Type B pancreatic cell (in vitro differentiated cells): ENCODE measurements at regions not wholly inside any gene's neighbourhood (a gene's known extent, or its start where the extent isn't known, plus 50 kb on each side); places are given as distances from the start of the nearest gene placed in this dataset.
A peak's percentile ranks its signal among the peaks of the same experiment; 100 is the strongest.

Experiments
- DNase-seq: peaks from one replicate; pipeline ENCODE4 v3.0.0; 2021; ENCODE audit warnings: mixed read lengths; ENCODE audit not compliant: unreplicated experiment; ENCODE audit errors: extremely low spot score
- H3K27ac Mint-ChIP-seq: 2 replicates; pipeline ENCODE4 v1.8.0; 2021; ENCODE audit warnings: mild to moderate bottlenecking, mixed read lengths
- H3K27me3 Mint-ChIP-seq: 2 replicates; pipeline ENCODE4 v1.8.0; 2021; ENCODE audit warnings: mixed read lengths
- H3K36me3 Mint-ChIP-seq: 2 replicates; pipeline ENCODE4 v1.8.0; 2021; ENCODE audit warnings: mixed read lengths
- H3K4me1 Mint-ChIP-seq: one replicate; pipeline ENCODE4 v1.8.0; 2021; ENCODE audit warnings: mixed read lengths; ENCODE audit not compliant: unreplicated experiment
- H3K4me3 Mint-ChIP-seq: 2 replicates; pipeline ENCODE4 v1.8.0; 2021; ENCODE audit warnings: mild to moderate bottlenecking, mixed read lengths
- H3K9me3 Mint-ChIP-seq: 2 replicates; pipeline ENCODE4 v1.8.0; 2021; ENCODE audit warnings: mixed read lengths
- CTCF ChIP-seq: fragments of 200-600 bp; sonication (generic); conservative IDR thresholded peaks from 2 replicates; pipeline ENCODE4 v1.5.0; 2021; ENCODE audit warnings: antibody characterized with exemption, mild to moderate bottlenecking

DNA sequence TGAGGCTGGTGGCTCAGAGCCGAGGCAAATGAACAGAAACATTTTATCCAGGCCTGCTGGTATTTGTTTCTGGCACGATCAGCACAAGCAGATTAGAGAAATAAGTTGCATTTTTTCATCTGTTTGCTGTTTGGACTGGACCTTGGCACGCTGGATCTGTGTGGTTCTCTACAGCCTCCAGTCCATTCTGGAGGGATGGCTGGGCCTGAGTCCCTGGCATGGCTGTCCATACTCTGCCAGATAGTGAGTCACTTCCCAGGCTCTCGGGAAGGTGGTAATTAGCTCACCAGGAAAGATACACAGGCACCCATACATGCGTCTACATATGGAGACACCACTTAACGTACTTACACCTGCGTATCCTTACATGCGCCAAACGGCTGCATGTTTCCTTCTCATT, 78.6 kb downstream of the SPRY4 start:
- no peak overlapping the region for H3K4me3 Mint-ChIP-seq
- H3K4me1 Mint-ChIP-seq = peaks cover 36% of the 10 kb centered on the region
- no peaks in the 10 kb centered on the region for H3K36me3 Mint-ChIP-seq
- no peaks in the 10 kb centered on the region for H3K27me3 Mint-ChIP-seq
- no peak for DNase-seq
- H3K9me3 Mint-ChIP-seq = no peaks in the 10 kb centered on the region
- H3K27ac Mint-ChIP-seq = peak overlapping the region; percentile 29
- TF ChIP-seq CTCF = no peak

GRCh38 chr5:142245786-142246185, 79.0 kb downstream of the SPRY4 start:
- peaks cover 36% of the 10 kb centered on the region for H3K4me1 Mint-ChIP-seq
- TF ChIP-seq CTCF = no peak
- DNase-seq = no peak
- no peak overlapping the region for H3K4me3 Mint-ChIP-seq
- no peaks in the 10 kb centered on the region for H3K27me3 Mint-ChIP-seq
- no peaks in the 10 kb centered on the region for H3K9me3 Mint-ChIP-seq
- H3K36me3 Mint-ChIP-seq = no peaks in the 10 kb centered on the region
- peak overlapping the region; percentile 29 for H3K27ac Mint-ChIP-seq

- Mint-ChIP-seq H3K9me3 (peaks cover 2% of the 10 kb centered on the region), H3K27ac (no peak overlapping the region), H3K27me3 (no peaks in the 10 kb centered on the region), H3K36me3 (peaks cover 2% of the 10 kb centered on the region), H3K4me3 (no peak overlapping the region), H3K4me1 (peaks cover 28% of the 10 kb centered on the region)
- DNase-seq = no peak
- TF ChIP-seq CTCF = no peak
Measured at GRCh38 chr5:142244440-142244839, 80.4 kb downstream of the SPRY4 start.

DNA sequence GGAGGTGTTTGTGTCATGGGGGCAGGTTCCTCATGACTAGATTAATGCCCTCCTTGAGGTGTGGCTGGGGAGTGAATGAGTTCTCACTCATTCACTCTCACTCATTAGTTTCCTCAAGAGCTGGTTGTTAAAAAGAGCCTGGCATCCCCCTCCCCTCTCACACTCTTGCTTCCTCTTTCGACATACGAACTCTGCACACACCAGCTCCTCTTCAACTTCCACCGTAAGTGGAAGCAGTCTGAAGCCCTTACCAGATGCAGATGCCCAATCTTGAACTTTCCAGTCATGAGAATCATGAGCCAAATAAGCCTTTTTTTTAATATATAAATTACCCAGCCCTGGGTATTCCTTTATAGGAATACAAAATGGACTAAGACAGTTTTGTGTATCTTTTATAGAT, 82.5 kb downstream of the SPRY4 start:
- peaks cover 4% of the 10 kb centered on the region for H3K36me3 Mint-ChIP-seq
- TF ChIP-seq CTCF = no peak
- H3K27ac Mint-ChIP-seq = no peak overlapping the region
- H3K4me3 Mint-ChIP-seq = no peak overlapping the region
- H3K4me1 Mint-ChIP-seq = peaks cover 10% of the 10 kb centered on the region
- DNase-seq = no peak
- H3K27me3 Mint-ChIP-seq = no peaks in the 10 kb centered on the region
- peaks cover 6% of the 10 kb centered on the region for H3K9me3 Mint-ChIP-seq

DNA sequence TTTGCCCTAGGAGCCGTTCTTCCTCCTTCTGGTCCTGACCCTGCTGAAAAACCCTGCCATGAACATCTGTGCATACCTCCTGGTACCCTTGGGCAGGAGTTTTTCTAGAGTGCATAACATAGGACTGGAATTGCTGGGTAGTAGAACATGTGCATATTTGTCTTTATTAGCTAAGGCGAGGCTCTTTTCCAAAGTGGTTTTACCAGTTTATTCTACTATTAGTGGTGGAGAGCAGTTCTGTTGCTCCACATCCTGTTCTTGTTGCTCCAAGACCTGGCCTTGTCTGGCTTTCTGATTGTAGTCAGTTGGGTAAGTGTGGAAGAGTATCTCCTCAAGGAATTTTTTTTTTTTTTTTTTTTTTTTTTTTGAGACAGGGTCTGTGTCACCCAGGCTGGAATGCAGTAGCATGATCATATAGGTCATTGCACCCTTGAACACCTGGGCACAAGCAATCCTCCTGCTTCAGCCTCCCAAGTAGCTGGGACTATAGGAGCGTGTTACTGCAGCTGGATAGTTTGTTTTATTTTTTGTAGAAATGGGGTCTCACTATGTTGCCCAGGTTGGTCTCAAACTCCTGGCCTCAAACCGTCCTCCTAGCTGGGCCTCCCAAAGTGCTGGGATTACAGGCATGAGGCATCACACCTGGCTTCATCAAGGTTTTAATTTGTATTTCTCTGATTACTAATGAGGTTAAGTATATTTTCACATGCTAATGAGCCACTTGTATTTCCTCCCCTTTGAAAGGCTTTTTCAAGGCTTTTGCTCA, 85.2 kb downstream of the SPRY4 start:
- no peak for DNase-seq
- Mint-ChIP-seq H3K36me3 (peaks cover 4% of the 10 kb centered on the region), H3K27me3 (no peaks in the 10 kb centered on the region), H3K27ac (peak overlapping the region; percentile 77), H3K9me3 (peaks cover 6% of the 10 kb centered on the region), H3K4me3 (peak overlapping the region; percentile 9), H3K4me1 (peaks cover 16% of the 10 kb centered on the region)
- no peak for TF ChIP-seq CTCF
